Glutamatergic neuron (in vitro differentiated cells): ENCODE measurements at regions not wholly inside any gene's neighbourhood (a gene's known extent, or its start where the extent isn't known, plus 50 kb on each side); places are given as distances from the start of the nearest gene placed in this dataset.
A peak's percentile ranks its signal among the peaks of the same experiment; 100 is the strongest.

Experiments used
- DNase-seq: peaks from one replicate; pipeline ENCODE4 v3.0.0; 2022
- H3K27ac Mint-ChIP-seq: one replicate; pipeline ENCODE4 v1.8.0; 2020; ENCODE audit warnings: mild to moderate bottlenecking, mixed read lengths, inconsistent platforms; ENCODE audit not compliant: unreplicated experiment
- H3K27me3 Mint-ChIP-seq: one replicate; pipeline ENCODE4 v1.8.0; 2020; ENCODE audit warnings: mild to moderate bottlenecking, moderate library complexity, mixed read lengths, inconsistent platforms; ENCODE audit not compliant: unreplicated experiment
- H3K36me3 Mint-ChIP-seq: one replicate; pipeline ENCODE4 v1.8.0; 2020; ENCODE audit warnings: mild to moderate bottlenecking, mixed read lengths, inconsistent platforms; ENCODE audit not compliant: unreplicated experiment
- H3K4me1 Mint-ChIP-seq: one replicate; pipeline ENCODE4 v1.8.0; 2020; ENCODE audit warnings: mild to moderate bottlenecking, low read depth, mixed read lengths, inconsistent platforms; ENCODE audit not compliant: unreplicated experiment
- H3K4me3 Mint-ChIP-seq: one replicate; pipeline ENCODE4 v1.8.0; 2020; ENCODE audit warnings: mild to moderate bottlenecking, mixed read lengths, inconsistent platforms; ENCODE audit not compliant: unreplicated experiment
- H3K9me3 Mint-ChIP-seq: one replicate; pipeline ENCODE4 v1.8.0; 2020; ENCODE audit warnings: mild to moderate bottlenecking, moderate library complexity, mixed read lengths, inconsistent platforms; ENCODE audit not compliant: unreplicated experiment
- TF ChIP-seq, protein P1 (sequence below): fragments of 200-600 bp; sonication (generic); IDR thresholded peaks from one replicate; pipeline ENCODE4 v1.5.0; 2021; ENCODE audit not compliant: partially characterized antibody, unreplicated experiment

DNA sequence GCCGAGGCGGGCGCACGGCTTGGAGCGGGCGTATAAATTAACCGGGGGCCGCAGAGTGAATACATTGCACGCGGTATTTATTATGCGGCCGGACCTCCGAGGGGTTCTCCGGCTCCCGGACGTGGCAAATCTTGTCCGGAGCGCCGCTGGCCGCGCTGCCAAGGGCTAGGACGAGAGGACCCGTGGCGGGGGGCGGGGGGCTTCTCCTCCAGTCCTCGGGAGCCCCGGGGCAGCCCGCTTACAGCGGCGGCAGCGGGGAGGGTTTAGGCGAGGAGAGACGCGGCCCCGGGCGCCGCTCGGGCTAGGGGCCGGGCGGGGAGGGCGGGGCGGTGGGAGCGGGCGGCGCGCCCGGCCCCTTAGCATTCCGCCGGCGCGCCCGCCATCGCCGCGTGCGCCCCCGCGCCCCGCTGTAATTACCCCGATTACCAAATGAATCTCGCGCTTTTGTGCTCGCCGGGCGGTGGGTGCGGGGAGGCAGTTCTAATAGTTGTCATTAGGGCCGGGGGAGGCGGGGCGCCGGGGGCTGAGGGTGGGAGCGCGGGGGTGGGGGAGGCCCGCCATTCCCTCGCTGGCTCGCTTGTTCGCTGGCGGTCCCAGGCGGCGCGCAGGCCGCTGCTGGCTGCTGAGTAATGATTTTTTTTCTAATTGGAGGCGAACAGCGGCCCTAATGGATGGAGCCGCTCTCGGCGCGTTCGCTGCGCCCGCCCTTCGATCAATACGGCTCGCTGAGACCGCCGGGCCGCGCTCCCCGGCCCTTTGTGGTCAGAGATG is 276.6 kb downstream of the BCOR start:
- Mint-ChIP-seq H3K27ac (peak overlapping the region; percentile 33), H3K9me3 (peaks cover 5% of the 10 kb centered on the region), H3K27me3 (no peaks in the 10 kb centered on the region)

DNA sequence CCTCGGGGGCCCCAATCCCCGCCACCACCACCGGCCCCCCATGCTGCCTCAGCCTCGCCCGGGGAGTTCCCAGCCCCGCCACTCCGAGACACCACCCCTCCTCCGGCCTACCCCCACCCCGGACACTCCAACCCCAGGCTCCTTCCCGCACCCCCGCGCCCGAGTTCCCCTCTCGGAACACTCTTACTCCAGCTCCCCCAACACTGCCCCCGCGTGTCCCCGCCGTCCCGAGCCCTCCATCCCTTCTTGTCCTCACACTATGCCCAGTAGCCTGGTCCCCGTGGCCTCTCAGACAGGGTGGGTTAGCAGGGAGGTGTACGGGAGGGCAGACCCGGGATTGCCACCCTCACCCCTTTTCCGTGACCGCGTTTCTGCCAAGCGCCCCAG is 276.1 kb downstream of the BCOR start:
- Mint-ChIP-seq H3K4me3 (no peak overlapping the region), H3K4me1 (peaks cover 10% of the 10 kb centered on the region), H3K27me3 (no peaks in the 10 kb centered on the region), H3K9me3 (peaks cover 5% of the 10 kb centered on the region), H3K27ac (no peak overlapping the region), H3K36me3 (no peaks in the 10 kb centered on the region)
- TF ChIP-seq, protein P1, sequence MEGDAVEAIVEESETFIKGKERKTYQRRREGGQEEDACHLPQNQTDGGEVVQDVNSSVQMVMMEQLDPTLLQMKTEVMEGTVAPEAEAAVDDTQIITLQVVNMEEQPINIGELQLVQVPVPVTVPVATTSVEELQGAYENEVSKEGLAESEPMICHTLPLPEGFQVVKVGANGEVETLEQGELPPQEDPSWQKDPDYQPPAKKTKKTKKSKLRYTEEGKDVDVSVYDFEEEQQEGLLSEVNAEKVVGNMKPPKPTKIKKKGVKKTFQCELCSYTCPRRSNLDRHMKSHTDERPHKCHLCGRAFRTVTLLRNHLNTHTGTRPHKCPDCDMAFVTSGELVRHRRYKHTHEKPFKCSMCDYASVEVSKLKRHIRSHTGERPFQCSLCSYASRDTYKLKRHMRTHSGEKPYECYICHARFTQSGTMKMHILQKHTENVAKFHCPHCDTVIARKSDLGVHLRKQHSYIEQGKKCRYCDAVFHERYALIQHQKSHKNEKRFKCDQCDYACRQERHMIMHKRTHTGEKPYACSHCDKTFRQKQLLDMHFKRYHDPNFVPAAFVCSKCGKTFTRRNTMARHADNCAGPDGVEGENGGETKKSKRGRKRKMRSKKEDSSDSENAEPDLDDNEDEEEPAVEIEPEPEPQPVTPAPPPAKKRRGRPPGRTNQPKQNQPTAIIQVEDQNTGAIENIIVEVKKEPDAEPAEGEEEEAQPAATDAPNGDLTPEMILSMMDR: no peak
- no peak for DNase-seq

More for the DNA sequence above, 276.6 kb downstream of the BCOR start:
- no peaks in the 10 kb centered on the region for H3K36me3 Mint-ChIP-seq
- TF ChIP-seq, protein P1: no peak
- no peak overlapping the region for H3K4me3 Mint-ChIP-seq
- DNase-seq: peak; percentile 80
- peaks cover 10% of the 10 kb centered on the region for H3K4me1 Mint-ChIP-seq

- H3K27ac Mint-ChIP-seq: no peak overlapping the region
- TF ChIP-seq, protein P1: no peak
- no peaks in the 10 kb centered on the region for H3K27me3 Mint-ChIP-seq
- peaks cover 5% of the 10 kb centered on the region for H3K9me3 Mint-ChIP-seq
- H3K4me1 Mint-ChIP-seq: peaks cover 13% of the 10 kb centered on the region
- H3K4me3 Mint-ChIP-seq: no peak overlapping the region
- no peaks in the 10 kb centered on the region for H3K36me3 Mint-ChIP-seq
- DNase-seq: no peak
Observed at GRCh38 chrX:39822133-39822748, 275.5 kb downstream of the BCOR start.

DNA sequence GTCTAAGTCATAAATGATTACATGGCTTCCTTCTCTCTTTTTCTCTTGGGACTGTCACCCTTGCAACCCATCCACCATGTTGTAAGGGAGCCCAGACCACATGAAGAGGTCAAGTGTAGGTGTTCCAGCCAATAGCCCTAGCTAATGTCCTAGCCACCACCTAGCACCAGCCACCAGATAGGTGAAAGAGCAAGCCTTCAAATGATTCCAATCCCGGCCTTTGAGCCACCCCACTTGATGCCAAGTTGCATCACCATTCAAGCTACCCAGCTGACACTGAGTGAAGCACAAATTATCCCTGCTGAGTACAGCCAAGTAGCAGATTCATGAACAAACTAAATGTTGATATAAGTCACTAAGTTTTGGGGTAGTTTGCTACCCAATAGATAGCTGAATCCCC is 274.3 kb downstream of the BCOR start:
- Mint-ChIP-seq H3K9me3 (peaks cover 5% of the 10 kb centered on the region), H3K4me1 (peaks cover 15% of the 10 kb centered on the region), H3K27ac (no peak overlapping the region), H3K27me3 (no peaks in the 10 kb centered on the region), H3K36me3 (no peaks in the 10 kb centered on the region), H3K4me3 (no peak overlapping the region)
- TF ChIP-seq, protein P1: no peak
- DNase-seq: no peak

GRCh38 chrX:39823854-39824253 is 273.9 kb downstream of the BCOR start:
- Mint-ChIP-seq H3K4me1 (peaks cover 15% of the 10 kb centered on the region), H3K4me3 (no peak overlapping the region), H3K9me3 (peaks cover 5% of the 10 kb centered on the region), H3K27me3 (no peaks in the 10 kb centered on the region), H3K36me3 (no peaks in the 10 kb centered on the region), H3K27ac (no peak overlapping the region)
- DNase-seq: no peak
- TF ChIP-seq, protein P1: no peak
